Fibroblast of skin of right quadriceps (primary cell): ENCODE measurements at regions not wholly inside any gene's neighbourhood (a gene's known extent, or its start where the extent isn't known, plus 50 kb on each side); places are given as distances from the start of the nearest gene placed in this dataset.
"Not testable (repeated sequence)": the region's sequence is repeated elsewhere in the genome, so short reads cannot be mapped to it uniquely, and the experiment has no call there.

Experiments
- DNase-seq: peaks from one replicate; pipeline ENCODE4 v3.0.0-alpha.2; 2013

- no peak for DNase-seq
These were observed 56.2 kb downstream of the TAF11L14 start for GRCh38 chr5:17690473-17690872.

DNA sequence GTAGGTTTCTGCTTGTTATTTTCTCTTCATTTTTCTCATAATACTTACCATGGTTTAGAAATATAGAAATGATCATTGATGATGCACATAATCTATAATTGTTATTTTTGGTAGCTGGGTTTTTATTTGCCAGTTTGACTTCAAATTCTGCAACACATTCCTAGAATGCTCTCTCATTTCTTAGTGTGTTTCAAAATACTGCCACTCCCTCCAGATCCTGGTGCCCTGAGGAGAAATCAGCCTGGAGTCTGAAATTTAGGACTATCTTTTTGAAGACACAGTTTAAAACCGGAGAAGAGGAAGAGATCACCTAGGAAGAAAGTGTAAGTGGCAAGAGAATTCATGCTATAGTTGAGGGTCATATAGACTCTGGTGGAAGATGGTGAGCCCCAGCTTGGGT, 57.5 kb downstream of the TAF11L14 start:
- no peak for DNase-seq

DNA sequence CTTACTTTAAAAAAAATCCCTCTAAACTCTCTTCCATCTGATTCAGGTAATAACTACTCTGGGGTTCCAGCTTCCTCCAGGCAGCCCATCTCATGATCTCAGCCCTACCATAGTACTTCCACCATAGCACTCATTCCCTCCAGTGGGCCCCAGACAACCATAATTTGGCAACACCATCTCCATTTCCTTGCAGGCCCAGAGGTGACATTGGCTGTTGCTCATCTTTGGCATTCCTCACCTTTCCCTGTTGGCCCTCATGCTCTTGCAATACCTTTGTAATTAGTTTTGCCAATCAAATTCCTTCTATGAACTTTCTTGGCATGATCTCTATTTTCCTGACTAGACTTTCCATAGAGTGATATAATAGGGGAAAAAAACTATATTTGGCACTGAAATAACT, 60.1 kb downstream of the TAF11L14 start:
- no peak for DNase-seq

- DNase-seq, result no peak
These were observed 60.7 kb downstream of the TAF11L14 start for GRCh38 chr5:17694914-17695313.

DNA sequence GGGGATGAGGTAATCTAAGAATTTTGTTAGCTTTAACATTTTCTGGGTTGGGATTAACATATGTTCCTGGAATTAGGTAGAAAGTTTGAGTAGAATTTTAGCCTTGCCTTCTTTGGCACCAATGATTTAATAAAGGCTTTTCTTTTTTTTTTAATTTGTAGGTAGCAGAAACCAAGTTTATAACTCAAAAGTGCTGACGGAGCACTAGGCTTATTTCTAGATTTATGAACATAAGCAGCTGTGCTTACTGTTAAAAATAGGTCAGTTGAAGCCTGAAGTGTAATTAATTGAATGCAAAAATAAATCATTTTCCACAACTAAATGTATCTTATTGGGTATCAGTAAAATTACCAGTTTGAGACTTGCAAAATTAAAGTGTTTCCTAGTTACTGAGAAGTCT, 62.4 kb downstream of the TAF11L14 start:
- no peak for DNase-seq

DNA sequence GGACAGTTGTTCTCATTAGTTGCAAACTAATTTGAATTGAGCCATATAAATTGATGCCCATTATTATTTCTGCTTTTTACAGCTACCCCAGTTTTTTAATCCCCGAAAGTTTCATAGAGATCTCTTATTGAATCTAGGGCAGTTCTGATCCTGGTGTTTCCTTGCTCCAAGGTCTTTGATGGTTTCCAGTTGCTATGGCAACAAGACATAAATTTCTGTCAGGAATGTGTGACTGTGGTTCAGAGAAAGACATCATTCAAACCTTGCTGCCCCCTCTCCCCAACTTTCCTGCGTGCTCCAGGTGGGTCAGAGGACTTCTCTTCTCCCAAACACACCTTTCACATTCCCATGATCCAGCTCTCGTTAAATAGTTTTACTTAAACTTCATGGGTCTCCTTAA, 63.4 kb downstream of the TAF11L14 start:
- no peak for DNase-seq

- no peak for DNase-seq
These were observed 74.9 kb downstream of the TAF11L14 start for GRCh38 chr5:17709011-17709710.

GRCh38 chr5:17713301-17713700, 79.0 kb downstream of the TAF11L14 start:
- no peak for DNase-seq

GRCh38 chr5:17714186-17714585, 79.9 kb downstream of the TAF11L14 start:
- no peak for DNase-seq

GRCh38 chr5:17719592-17719991, 85.3 kb downstream of the TAF11L14 start:
- DNase-seq, result no peak

- no peak for DNase-seq
These were observed 85.8 kb downstream of the TAF11L14 start for GRCh38 chr5:17720071-17720470.

- no peak for DNase-seq
These were observed 89.6 kb downstream of the TAF11L14 start for GRCh38 chr5:17723876-17724275.

DNA sequence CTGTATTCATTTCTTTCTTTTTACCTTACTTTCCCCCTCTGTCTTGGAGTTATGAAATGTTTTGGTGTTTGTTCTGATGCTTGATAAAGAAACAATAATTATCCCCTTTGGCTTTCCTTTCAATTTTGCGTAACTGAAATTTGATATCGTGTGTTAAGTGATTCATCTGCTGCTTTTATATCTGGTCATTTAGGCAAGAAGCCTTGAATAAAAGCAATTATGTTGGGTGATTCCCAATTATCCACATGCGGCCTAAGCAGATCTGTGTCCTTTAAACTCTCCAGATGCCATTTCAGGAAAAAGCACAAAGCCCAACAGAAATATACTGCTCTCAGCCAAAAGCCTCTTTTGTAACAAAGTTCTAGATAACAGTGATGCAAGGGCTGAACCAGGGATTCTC, 92.8 kb downstream of the TAF11L14 start:
- no peak for DNase-seq

- no peak for DNase-seq
These were observed 96.2 kb downstream of the TAF11L14 start for GRCh38 chr5:17730421-17730820.

GRCh38 chr5:17732351-17732923, 98.2 kb downstream of the TAF11L14 start:
- no peak for DNase-seq

DNA sequence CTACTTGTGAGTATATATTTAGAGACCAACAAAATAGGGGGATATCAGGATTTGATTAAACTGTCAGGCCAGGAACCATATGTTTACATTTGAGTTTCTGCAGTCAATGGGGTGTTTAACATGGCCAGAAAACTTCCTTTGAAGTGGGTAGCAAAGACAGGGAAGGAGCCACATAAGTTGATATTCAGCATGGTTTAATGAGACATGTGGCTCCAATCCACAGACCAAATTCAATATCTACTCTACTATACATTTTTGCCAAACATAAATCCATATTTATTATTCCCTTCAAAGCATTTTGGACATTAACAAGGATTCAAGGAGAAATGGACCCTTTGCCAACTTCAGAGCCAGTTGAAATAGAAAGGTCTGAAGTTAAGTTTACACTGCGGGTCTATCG, 99.8 kb downstream of the TAF11L14 start:
- no peak for DNase-seq

- DNase-seq, result no peak
These were observed 101.5 kb downstream of the TAF11L14 start for GRCh38 chr5:17735761-17736160.

GRCh38 chr5:17737092-17737491, 102.8 kb downstream of the TAF11L14 start:
- peak; percentile 1 for DNase-seq

DNA sequence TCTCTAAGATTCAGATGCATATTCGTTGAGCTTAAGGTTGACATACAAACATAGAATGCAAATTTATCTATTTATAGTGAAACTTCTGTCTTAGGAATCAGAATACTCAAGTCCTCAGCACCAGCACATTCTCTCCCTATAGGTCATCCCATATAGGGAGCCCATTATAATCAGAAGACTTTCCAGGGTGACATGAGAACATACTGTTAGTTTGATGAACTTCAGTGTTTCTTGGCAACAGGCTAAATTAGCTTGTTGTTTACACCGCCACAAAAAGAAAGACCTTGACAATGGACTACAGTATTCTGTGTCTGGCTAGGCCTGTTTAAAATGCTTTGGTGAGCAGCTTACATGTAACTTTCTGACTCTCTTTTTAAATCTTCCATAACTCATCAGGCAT, 104.2 kb downstream of the TAF11L14 start:
- DNase-seq, result no peak

- peak; percentile 61 for DNase-seq
These were observed 109.5 kb downstream of the TAF11L14 start for GRCh38 chr5:17743580-17744435.

DNA sequence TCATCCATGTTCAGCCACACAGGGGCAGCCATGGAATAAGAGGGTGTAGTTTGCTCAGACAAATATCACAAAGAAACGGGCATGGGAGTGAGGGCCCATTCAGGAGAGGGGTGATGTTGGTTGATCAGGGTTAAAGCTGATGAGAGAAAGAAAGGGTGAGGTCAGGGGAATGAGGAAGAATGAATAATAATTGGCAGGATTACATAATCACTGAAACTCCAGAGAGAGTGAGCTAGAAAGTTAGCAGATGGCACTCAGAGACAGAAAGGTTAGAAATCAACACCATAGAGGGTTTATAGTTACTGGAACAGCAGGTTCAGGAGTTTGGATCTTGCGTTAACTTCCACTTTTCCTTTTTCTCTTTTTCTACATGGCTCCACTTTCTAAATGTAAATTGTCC, 113.9 kb downstream of the TAF11L14 start:
- DNase-seq, result no peak

DNA sequence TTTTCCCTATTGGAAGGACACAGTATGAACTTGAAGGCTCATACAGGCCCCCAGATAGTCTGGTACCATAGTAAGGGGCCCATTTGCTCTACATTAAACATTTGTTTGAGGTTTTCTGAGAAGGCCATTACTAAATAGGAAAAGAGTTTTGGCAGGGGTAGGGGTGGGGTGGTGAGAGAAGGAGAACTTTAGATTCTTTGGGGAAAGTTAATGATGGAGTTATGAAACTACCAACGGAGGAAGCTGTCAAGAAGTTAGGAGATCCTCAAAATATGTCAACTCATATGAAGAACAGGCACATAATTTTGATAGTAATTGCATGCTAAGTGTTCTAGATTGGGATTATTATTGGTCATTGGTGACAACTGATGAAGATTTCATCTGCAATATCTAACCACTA, 114.7 kb downstream of the TAF11L14 start:
- DNase-seq, result no peak

DNA sequence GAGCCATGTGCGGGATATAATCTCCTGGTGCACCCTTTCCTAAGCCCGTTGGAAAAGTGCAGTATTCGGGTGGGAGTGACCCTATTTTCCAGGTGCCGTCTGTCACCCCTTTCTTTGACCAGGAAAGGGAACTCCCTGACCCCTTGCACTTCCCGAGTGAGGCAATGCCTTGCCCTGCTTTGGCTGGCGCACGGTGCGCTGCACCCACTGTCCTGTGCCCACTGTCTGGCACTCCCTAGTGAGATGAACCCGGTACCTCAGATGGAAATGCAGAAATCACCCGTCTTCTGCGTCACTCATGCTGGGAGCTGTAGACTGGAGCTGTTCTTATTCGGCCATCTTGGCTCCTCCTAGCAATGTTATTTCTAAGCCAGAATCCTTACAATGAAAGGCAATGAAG, 121.1 kb downstream of the TAF11L14 start:
- DNase-seq, result not testable (repeated sequence)

DNA sequence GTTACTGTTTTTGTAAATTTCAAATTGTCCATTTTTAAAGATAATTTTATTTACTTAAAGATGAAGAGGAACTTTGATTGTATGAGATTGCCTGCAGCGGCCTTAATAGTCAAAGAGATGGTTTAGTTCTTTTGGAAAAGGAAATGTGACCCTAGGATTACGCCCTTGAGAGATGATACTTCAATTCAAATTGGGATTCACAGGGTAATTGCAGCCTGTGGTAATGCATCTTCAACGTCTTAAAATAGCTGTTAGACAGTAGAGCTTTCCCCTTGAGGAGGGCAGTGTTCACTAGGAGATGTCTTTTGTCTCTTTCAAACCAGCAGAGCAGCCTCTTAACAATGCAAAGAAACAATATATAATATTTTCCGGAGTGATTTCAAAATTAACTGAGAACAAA, 127.1 kb downstream of the TAF11L14 start:
- DNase-seq, result no peak
